ENCODE measurements at regions not wholly inside any gene's neighbourhood (a gene's known extent, or its start where the extent isn't known, plus 50 kb on each side); places are given as distances from the start of the nearest gene placed in this dataset.
"Not testable (repeated sequence)": the region's sequence is repeated elsewhere in the genome, so short reads cannot be mapped to it uniquely, and the experiment has no call there.

DNA sequence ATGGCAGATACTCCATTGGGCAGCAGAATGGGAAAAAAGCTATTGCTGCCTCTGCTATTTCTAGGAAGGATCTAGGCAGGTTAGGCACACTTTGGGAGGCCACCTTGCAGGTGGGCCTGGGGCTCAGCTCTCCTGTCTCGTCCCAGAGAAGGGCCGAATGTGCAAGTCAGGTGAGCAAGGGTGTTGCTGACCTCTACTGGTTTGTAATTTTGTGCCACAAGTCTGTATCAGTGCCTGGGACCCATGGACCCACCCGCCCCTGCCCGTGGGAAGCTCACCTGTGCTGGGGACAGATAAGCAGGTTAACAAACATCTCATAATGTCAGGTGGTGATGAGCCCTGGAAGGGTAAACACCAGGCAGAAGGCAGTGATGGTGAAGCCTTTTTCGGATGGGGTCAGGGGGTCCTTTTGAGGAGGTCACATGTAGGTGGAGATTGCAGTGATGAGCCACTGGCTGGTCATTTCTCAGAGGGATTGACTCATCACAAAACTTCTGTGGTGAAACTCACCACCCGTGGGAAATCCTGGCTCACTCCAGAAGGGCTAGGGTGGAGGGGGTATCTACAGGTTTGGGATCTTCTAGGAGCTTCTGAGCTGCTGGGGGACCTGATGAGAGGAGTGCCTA lies 161.3 kb downstream of the KLF13 start:
- no peak for DNase-seq (ENCODE audit: low read depth)

DNA sequence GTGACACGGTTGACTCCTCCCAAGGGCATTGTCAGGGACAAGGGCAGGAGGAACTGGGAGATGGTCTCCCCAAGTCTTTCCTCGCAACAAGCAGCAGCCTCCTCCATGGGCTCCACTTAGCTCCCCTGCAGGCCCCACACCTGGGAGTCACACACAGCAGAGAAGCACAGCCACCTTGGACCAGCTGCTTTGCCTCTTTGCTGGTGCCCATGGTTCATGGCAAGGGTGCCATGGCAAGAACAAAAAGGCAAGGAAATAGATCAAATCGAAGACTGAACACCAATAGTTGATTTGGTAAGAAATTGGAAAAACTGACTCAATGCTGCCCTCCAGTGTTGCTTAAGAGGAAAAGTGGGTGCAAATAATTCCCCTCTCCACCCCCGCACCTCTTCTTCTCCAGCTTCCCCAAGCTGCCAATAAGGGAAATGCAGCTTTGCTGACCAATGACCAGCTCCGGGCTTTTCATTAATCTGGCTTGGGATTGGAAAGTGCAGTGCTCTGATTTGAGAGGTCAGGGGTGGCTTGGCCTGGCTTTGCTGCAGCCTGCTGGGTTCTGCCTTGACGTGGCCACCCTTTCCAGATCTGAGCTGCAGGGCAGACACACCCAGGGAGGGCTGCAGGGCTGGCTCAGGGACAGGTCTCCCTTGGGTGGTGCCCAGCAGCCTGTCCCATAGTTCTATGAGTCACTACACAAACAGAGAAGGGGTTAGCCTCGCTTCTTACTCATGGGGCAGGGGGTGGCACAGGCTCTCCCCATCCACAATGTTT lies 162.0 kb downstream of the KLF13 start:
- no peak for DNase-seq (ENCODE audit: low read depth)

DNA sequence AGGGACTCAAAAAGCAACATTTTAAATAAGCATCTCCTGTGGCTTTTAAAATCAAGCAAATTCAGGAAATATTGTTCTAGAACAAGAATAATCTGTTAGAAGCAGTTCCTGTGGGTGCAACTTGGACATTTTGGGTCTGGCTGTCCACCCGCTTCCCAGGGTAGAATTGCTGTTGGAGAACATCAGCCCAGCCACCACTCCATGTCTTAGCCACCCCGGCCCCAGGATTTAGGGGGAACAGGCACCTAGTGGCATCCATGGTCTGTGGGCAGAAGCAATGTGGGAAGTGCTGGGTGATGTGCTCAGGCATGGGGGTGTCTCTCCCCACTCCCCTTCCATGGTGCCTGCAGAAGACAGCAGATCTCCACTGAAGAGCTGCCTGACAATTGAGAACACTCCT lies 162.6 kb downstream of the KLF13 start:
- no peak for DNase-seq (ENCODE audit: low read depth)

DNA sequence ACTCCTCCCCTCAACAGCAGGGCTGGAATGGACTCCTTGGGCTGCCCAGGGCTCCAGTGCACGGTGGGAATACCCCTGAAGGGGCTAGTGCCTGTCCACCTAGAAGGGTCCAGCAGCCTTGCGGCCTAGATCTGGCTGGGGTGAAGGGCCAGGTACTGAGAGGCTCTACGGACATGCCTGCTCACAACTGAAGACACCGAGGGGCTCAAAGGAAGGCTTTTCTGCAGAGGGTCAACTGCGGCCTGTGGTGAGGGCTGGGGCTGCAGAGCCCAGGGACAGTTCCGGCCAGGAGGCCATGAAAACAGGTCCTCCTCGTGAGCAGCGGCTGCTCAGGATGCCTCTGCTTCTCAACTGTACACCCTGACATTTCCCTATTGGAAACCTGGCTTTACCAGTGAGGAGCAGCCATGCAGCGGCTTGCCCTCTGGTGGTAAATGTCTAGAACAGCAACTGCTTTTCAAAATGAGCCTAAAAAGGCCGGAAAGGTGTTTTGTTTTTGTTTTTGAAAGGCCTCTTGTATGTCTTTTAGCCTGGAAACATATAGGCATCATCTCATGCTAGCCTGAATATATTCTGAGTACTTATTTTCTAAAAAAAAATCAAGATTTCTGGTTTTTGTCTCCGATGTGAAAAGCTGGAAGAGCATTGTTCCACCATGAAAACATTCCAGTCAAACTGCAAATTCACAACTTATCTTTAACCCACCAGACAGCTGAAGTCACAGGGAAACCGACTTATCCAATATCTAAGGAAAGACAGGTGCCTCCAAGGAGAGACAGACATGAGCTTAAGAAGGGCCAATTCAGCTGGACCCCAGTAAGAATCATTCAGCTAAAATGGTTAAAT lies 163.4 kb downstream of the KLF13 start:
- no peak for DNase-seq (ENCODE audit: low read depth)

DNA sequence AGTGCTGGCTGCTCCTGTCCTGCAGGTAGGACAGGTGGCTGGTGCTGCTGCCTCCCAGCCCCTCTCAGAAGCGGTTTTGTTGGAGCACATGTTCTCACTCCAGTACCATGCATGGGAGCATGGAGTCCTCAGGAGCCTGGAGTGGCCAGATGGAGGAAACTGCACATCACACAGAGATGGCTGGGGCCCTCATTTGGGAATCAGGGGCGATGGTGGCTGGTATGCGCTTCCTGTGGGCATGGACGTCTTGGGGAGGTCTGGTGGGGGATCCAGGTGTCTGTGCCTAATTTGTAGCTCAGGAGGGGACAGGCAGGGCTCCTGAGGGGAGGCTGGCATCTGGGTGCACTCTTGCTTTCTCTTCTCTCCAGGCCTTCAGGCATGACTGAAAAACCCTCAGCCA lies 168.2 kb downstream of the KLF13 start:
- no peak for DNase-seq (ENCODE audit: low read depth)

DNA sequence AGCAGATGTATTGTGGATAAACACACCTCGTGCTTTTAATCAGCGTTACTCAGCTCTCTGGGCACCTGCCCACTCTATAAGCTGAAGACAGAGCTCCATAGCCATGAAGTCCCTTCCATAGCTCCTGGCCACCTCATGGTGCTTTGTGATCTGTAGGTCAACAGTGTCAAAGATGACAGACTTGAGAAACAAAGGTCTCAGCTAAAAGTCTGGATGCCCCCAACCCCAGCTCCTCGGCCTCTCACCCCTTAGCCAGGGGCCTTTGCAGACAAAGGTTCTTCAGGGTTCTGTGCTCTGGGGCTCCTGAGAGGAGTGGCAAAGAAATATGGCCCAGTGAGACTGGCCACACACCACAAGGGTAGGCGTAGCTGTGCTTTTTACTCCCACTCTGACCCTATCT lies 168.6 kb downstream of the KLF13 start:
- no peak for DNase-seq (ENCODE audit: low read depth)

DNA sequence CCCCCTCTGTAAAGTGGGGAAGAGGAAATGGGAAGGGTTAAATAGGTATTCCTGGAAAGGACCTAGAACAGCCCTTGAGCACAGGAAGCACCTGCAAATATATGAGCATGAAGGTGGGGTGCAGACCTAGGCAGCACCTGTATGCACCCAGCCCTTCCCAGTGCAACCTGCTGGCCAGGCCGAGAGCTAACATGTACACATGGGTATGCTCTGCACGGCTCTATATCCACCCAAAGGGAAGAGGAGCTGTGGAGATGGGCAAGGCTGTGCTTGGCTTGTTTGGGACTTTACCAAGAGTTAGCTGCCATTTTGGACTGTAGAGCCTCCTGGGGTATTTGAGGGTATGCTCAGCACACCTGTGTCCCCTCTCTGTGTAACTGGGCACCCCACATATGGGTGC lies 171.2 kb downstream of the KLF13 start:
- DNase-seq (ENCODE audit: low read depth), result no peak

DNA sequence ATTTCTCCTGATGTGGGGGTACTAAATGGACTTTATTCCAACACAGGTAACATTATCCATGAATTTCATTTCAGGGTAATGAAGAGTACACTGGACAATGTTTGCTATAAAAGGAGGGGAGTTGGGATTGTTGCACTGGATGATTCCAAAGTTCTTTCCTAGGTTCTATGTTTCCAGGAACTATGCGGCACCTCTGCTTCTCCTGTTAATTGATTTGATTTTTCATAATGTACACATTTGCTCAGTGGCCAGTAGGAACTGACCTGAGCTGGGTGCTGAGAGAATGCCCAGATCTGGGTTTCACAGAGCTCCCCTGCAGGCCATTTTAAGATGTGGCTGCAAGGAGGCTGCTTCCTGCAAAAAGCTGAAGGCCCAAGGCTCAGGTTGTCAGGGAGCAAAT lies 171.7 kb downstream of the KLF13 start:
- DNase-seq (ENCODE audit: low read depth), result no peak

DNA sequence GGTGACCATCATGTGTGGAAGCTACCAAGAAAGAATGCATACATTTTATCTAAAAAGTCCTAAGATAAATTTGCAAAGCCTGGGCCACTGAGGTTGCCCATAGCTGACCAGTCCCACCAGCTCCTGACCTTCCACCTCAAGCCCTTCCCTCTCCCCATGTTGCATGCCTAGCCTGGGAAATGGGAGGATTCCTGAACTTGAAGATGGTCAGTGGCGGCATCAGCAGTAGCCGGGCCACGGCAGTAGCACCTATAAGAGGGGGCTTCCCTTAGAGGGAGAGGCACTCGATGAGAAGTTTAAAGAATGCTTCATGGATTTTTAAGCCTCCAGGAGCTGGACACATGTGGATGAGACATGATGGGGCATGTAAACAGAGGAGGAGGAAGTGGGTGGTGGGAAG lies 172.1 kb downstream of the KLF13 start:
- no peak for DNase-seq (ENCODE audit: low read depth)

DNA sequence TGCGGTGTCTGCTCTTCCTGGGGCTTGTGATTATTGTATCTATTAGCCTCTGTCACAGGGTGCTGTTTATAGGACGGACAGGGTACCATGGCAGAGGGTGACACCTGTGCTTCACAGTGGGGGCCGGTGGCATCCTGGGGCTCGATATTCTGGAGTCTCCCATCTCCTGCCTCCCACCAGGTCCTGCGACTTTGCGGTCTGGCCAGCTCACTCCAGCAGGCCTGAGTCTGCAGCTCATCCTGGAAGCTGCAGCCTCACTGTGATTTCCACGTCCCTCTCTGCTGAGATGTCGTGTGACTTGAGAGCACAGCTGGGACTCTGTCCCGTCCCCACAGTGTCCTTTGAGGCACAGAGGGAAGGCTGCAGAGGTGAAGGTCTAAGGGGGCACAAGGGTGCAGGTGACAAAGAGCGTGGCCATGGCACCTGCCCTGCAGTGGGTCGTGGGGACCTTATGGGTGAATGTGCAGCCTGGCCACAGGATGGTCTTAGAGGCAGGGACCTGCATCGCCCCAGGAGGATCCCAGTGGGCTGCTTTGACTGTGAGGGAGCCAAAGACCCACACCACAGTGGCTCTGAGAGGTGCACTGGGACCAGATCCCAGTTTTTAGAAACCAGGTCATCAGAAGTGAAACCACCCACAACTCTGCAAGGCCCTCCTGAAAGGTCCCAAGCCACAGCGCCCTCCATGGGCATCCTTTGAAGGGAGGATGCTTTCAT lies 172.8 kb downstream of the KLF13 start:
- no peak for DNase-seq (ENCODE audit: low read depth)

DNA sequence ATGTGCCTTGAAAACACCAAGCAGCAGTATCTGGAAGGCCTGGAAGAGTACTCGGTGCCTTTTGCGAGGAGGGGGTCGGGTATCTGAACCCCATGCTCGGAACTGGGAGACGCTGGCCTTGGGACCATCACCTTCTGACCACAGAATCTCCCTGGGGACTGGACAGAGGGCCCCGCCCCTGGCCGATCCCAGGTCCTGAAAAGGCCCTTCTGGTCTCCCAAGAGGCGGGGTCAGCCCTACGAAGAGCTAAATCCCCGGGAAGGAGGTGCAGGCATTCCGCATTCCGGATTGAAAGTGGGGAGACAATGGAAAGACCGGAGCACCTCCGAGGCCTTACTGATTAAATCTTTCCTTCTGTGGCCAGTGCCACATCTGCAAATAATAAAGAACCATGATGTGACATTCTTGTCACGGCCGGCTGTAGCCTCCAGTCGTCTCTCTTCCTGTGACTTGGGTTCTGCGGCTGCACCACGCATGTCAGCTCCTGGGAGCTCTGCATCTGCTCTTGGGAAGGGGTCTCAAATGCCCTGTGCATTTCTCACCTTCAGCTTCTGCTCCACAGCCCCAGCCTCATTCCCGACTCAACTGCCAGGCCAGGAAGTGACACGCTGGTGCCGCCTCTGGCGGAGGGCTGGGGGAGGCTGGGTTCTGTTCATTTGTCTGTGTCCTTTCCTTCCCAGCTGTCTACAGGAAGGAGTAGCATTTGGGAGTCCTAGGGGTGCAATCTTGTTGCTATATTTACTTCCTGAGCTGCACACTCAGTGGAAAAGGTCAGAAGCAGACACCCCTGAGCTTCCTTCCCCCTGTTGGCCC lies 173.5 kb downstream of the KLF13 start:
- DNase-seq (ENCODE audit: low read depth), result no peak

DNA sequence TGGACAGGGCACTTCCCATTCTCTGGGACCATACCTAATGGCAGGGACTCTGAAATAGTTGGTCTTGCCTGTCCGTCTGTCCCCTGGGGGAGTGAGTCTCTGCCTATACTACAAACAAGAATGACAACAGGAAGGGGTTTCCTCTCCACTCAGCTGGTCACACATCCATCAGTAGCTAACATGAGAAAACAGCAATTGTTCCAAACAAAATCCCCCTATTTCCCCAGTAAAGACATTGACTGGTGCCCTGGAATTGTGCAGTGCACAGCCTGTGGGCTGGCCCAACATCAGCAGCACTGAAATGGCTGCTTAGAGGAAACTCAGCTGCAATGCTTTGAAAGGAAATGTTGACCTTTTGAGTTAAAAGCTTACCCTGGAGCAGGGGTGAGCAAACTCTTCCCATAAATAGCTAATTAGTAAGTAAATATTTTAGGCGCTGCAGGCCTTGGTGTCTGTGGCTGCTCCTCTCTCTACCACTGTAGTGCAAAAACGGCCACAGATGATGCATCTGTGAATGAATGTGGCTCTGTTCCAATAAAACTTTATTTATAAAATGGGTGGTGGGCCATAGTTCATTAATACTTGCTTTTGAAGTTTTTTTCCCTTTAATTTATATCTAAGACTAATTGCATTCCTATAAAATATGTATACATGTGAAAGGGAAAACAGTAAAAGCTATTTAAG lies 174.3 kb downstream of the KLF13 start:
- DNase-seq (ENCODE audit: low read depth), result no peak

DNA sequence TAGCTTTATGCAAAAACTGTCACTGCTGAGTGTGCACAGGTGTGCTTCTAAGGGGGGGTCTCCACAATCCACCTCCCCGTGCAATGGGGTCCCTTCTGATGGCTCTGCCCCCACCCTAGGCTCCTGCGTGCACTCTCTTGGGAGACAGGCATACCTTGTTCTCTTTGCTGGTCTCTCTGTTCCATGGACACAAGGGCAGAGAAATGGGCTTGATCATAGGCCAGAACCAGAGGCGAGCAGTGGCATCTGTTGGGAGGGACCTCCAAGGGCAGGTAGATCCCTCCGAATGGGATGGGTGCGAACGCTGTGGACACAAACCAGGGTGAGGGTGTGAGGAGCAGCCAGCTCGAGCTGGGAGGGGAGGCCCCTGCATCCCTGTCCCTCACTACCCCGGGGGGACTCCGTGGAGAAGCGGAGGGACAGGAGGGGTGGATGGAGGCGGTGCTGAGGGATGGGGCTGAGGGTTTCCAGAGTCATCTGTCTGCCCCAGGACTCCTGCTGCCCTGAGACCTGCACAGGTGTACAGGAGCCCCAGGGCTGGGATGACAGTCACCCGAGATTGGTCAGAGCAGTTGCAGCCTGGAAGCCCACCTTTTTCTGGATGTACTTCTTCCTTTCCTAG lies 175.0 kb downstream of the KLF13 start:
- no peak for DNase-seq (ENCODE audit: low read depth)

DNA sequence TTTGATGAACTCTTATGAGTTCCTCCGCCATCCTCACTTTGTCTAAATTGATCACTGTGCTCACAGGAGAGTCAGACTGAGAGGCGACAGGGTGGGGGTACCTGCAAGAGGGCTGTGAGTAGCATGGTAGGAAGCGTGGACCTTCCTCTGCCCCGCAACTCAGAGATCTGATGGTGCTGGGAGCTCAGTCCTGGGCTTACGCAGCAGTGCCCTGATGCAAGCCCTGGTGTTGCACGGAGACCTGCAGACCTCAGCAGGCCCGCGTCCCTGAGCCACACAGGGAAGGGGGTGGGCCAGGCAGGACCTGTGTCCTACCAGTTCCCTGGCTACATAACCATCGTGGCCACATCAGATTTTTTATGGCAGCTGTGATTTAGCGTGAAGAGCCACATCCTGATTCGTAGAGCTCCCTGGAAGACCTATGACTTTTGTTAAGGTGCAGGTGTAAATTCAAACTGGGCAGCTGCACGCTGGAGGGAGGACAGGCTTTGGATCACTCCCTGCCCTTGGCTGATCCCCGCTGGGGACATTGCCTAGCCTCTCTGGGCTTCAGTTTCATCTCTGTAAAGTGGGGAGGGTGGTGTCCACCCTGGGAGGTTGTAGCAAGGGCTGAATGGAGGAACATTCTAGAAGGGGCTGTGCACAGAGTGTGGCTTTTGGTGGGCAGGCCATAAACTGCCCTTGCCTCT lies 176.1 kb downstream of the KLF13 start:
- no peak for DNase-seq (ENCODE audit: low read depth)

DNA sequence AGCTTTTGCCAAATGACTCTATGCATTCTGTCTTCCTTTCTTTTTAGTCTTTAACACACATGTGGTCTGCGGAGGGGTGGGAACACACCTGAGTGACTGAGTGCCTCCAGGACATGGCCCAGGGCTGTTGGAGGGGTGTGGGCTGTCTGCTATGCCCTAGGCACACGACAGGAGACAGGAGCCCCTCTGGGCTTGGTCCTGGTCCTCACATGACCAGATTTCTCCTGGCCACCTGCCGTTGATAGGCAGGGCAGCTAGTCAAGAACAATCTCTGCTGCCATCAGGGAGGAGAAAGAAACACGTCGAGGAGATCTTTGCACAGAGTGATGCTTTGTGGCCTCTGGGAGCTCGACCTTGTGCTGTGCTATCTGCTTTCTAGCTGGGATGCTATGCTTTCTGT lies 176.6 kb downstream of the KLF13 start:
- DNase-seq (ENCODE audit: low read depth), result no peak

DNA sequence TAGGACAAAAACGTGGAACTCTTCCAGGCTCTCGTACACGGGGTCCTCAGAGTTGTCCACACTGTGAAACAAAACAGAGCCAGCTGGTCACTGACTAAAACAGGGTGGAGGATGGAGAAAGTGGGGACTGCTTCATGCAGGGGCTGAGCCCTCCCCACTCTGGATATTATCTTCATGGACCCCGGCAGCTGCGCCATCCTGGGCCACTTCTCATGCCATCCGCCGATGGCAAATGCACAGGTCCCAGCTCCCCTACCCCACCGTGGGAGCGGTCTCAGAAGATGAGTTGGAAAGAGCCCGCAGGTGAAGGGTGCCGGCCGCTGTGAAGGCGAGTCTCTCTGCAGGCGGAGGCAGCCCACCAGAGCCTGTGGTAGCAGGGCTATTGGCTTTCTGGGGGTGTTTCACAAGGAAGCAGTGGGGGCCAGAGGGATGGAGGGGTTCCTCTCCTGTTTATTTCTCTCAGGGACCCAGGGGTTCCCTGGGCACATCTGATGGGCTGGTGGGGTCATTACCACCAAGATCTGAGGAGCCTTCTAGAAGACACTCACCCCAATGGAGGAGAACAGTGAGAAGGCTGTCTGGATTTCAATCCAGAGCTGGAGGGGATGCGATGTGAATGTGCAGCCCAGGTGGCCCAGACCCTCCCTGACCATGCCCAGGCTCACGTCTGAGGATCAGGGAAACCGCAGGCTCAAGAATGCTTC lies 177.3 kb downstream of the KLF13 start:
- no peak for DNase-seq (ENCODE audit: low read depth)

DNA sequence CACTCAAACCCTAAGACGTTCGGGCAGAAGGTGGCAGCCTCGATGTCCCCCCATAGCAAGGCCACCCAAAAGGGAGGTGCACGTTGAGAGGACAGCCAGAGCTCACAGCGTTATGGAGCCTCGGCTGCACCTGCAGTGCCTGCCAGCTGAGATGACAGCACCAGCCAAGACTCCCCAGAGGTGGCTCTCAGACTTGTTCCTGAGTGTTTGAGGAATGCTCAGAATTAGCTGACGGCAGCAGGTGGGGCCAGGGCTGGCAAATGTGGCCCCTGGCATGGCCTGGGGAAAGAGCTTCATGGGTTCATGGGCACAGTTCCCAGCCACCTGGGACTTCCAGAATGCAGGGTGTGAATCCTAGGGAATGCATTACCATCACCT lies 177.8 kb downstream of the KLF13 start:
- DNase-seq (ENCODE audit: low read depth), result no peak

DNA sequence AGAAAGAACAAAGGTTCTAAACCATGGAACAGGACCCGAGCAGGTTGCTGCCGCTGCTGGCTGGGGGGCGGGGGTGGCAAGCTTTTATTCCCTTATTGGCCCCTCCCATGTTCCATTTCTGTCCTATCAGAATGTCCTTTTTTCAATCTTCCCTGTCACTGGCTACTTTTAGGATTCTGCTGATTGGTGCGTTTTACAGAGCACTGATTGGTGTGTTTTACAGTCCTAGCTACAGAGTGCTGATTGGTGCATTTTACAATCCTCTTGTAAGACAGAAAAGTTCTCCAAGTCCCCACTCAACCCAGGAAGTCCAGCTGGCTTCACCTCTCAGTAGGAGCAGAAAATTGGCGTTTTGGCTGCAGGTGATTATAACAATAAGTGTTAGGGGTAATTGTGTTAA lies 180.9 kb downstream of the KLF13 start:
- DNase-seq (ENCODE audit: low read depth), result not testable (repeated sequence)

DNA sequence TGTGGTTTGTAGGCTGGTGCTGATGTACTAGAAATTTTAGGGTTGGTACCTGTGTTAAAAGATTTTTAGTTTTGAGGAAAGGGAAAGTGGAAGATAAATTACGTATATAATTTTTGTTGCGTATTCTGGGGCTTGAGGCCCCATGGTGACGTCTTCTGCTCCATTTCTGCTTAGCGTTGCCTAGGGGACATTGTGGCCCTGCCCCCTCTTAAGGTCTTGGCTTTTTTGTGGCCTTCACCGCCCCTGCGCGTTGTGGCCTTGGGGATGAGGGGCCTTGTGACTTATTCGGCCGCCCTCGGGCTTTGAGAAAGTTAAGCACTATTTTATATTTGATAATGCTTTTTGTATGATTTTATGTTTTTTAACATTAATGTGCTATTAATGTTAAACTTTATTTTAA lies 182.0 kb downstream of the KLF13 start:
- no peak for DNase-seq (ENCODE audit: low read depth)

Data from stimulated activated CD8-positive, alpha-beta memory T cell treated with anti-CD3 and anti-CD28 coated beads, Interleukin-7, amount 100 ng/mL, for 24 hours (primary cell).